ENCODE measurements at regions not wholly inside any gene's neighbourhood (a gene's known extent, or its start where the extent isn't known, plus 50 kb on each side); places are given as distances from the start of the nearest gene placed in this dataset.

DNA sequence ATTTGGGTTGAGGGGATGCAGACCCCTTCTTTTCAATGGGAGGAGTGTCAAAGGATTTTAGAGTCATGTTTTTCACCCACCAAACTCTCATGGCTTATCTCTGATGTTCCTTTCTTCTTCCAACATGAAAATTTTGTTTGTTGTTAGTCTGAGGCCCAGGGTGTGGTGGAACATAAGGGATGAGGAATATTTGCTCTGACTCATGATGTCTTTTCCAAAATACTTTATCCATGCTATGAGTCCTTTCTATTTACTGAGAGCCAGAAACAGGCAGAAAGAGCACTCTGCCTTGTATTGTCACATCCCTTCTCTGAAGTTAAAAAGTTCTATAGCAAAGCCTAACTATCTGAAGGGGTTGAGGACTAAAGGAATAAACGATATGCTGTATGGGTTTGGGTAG, 61.6 kb upstream of the GYPA start:
- no peaks in the 10 kb centered on the region for H3K4me1 ChIP-seq (ENCODE audit: control insufficient read depth, insufficient read depth, low read length)
- H3K36me3 ChIP-seq (ENCODE audit: insufficient read depth, low read length): no peaks in the 10 kb centered on the region
- no peaks in the 10 kb centered on the region for H3K9me3 ChIP-seq (replicated peaks; ENCODE audit: low read length)
- H3K27me3 ChIP-seq (ENCODE audit: control insufficient read depth, insufficient read depth, low read length): peaks cover 3% of the 10 kb centered on the region
- no peak overlapping the region for H3K4me3 ChIP-seq (ENCODE audit: low read length)
- H3K4me2 ChIP-seq (ENCODE audit: low read length): no peak overlapping the region
- H3K9ac ChIP-seq (ENCODE audit: low read depth, low read length): no peak overlapping the region

DNA sequence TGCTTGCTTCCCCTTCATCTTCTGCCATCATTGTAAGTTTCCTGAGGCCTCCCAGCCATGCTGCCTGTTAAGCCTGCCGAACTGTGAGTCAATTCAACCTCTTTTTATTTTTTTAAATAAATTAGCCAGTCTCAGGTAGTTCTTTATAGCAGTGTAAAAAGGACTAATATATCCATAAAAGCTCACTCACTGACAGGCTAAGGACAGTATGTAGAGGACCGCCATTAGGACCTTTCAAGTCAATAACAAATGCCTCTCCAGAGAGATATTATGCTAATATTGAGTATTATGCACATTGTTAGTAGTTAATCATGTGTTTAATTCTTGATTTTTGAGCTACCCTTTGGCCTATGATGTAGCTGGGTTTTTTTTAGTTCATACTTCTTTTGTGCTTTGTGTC, 62.6 kb upstream of the GYPA start:
- no peaks in the 10 kb centered on the region for H3K4me1 ChIP-seq (ENCODE audit: control insufficient read depth, insufficient read depth, low read length)
- H3K27me3 ChIP-seq (ENCODE audit: control insufficient read depth, insufficient read depth, low read length): peaks cover 4% of the 10 kb centered on the region
- H3K36me3 ChIP-seq (ENCODE audit: insufficient read depth, low read length): no peaks in the 10 kb centered on the region
- H3K4me3 ChIP-seq (ENCODE audit: low read length): no peak overlapping the region
- H3K9ac ChIP-seq (ENCODE audit: low read depth, low read length): no peak overlapping the region
- H3K4me2 ChIP-seq (ENCODE audit: low read length): no peak overlapping the region
- H3K9me3 ChIP-seq (replicated peaks; ENCODE audit: low read length): no peaks in the 10 kb centered on the region

DNA sequence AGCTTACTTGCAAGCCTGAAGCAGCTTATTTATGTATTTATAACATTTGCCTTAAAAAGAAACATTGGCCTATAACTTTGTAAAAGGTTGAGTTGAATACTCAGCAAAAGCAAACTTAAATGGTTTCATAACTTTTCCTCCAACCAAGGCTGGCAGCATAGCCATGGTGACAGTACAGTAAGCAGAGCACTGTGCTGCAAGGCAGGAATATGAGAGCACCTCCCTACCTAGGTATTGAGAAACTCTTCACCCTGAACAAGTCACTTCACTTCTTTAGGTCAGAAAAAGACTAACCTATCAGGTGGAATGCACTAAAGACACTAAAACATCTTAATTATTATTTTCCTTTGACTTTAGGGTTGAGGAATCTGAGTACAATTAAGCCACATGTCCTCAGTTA, 63.9 kb upstream of the GYPA start:
- no peaks in the 10 kb centered on the region for H3K36me3 ChIP-seq (ENCODE audit: insufficient read depth, low read length)
- H3K4me3 ChIP-seq (ENCODE audit: low read length): no peak overlapping the region
- no peak overlapping the region for H3K9ac ChIP-seq (ENCODE audit: low read depth, low read length)
- no peaks in the 10 kb centered on the region for H3K9me3 ChIP-seq (replicated peaks; ENCODE audit: low read length)
- no peak overlapping the region for H3K4me2 ChIP-seq (ENCODE audit: low read length)
- H3K27me3 ChIP-seq (ENCODE audit: control insufficient read depth, insufficient read depth, low read length): peaks cover 4% of the 10 kb centered on the region
- H3K4me1 ChIP-seq (ENCODE audit: control insufficient read depth, insufficient read depth, low read length): no peaks in the 10 kb centered on the region

DNA sequence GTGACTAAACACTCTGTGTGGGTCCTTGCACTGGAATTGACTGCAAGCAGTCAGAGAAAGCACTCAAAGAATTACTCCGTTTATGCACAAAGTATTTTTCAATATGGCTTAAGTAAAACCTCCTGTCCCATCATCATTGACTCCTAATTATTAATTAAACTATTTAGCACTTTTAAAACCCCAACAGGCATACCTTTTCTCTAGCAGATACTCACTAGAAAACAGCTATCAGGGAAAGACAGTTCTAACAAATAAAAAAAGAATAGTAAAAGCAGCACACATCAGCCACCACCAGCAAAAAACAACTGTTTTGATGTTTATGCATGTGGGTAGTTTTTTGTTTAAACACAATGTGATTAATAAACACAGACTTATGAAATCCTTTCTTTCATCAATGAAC, 66.2 kb upstream of the GYPA start:
- no peak overlapping the region for H3K4me3 ChIP-seq (ENCODE audit: low read length)
- H3K4me1 ChIP-seq (ENCODE audit: control insufficient read depth, insufficient read depth, low read length): no peaks in the 10 kb centered on the region
- H3K4me2 ChIP-seq (ENCODE audit: low read length): no peak overlapping the region
- peaks cover 4% of the 10 kb centered on the region for H3K27me3 ChIP-seq (ENCODE audit: control insufficient read depth, insufficient read depth, low read length)
- H3K9ac ChIP-seq (ENCODE audit: low read depth, low read length): no peak overlapping the region
- H3K36me3 ChIP-seq (ENCODE audit: insufficient read depth, low read length): no peaks in the 10 kb centered on the region
- H3K9me3 ChIP-seq (replicated peaks; ENCODE audit: low read length): no peaks in the 10 kb centered on the region

DNA sequence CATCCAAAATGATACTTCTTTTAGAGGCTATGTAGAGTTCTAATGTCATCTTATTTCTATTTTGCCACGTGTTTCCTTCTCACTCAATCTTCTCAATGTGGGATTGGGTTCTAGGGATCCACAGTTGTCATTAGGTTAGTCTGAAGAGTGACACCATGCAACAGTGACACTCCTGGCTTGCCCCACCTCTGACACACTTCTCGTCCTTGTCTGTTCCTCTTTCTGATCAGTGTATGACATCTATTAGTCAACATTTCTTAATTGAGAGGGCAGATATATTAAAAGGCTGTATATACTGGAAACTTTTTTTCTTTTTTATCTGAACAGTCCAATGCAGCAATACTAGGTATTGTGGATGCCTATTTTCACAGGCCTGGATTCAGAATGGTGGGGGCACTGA, 67.6 kb upstream of the GYPA start:
- no peaks in the 10 kb centered on the region for H3K36me3 ChIP-seq (ENCODE audit: insufficient read depth, low read length)
- no peaks in the 10 kb centered on the region for H3K9me3 ChIP-seq (replicated peaks; ENCODE audit: low read length)
- H3K4me3 ChIP-seq (ENCODE audit: low read length): no peak overlapping the region
- H3K27me3 ChIP-seq (ENCODE audit: control insufficient read depth, insufficient read depth, low read length): peaks cover 4% of the 10 kb centered on the region
- no peak overlapping the region for H3K4me2 ChIP-seq (ENCODE audit: low read length)
- no peak overlapping the region for H3K9ac ChIP-seq (ENCODE audit: low read depth, low read length)
- no peaks in the 10 kb centered on the region for H3K4me1 ChIP-seq (ENCODE audit: control insufficient read depth, insufficient read depth, low read length)

DNA sequence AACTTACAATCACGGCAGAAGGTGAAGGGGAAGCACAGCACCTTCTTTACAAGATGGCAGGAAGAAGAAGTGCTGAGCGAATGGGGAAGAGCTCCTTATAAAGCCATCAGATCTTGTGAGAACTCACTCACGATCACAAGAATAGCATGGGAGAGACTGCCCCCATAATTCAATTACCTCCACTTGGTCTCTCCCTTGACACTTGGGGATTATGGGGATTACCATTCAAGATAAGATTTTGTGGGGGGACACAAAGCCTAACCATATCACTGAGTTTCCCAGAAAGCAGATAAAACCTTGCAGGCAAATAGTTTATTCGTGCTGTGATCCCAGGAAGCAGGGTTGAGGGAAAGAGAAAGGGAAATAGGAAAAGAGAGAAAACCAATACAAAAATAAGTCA, 69.0 kb upstream of the GYPA start:
- Histone ChIP-seq H3K4me1 (ENCODE audit: control insufficient read depth, insufficient read depth, low read length) (no peaks in the 10 kb centered on the region), H3K4me2 (ENCODE audit: low read length) (no peak overlapping the region), H3K4me3 (ENCODE audit: low read length) (no peak overlapping the region), H3K27me3 (ENCODE audit: control insufficient read depth, insufficient read depth, low read length) (peaks cover 4% of the 10 kb centered on the region), H3K9me3 (replicated peaks; ENCODE audit: low read length) (no peaks in the 10 kb centered on the region), H3K36me3 (ENCODE audit: insufficient read depth, low read length) (no peaks in the 10 kb centered on the region), H3K9ac (ENCODE audit: low read depth, low read length) (no peak overlapping the region)

DNA sequence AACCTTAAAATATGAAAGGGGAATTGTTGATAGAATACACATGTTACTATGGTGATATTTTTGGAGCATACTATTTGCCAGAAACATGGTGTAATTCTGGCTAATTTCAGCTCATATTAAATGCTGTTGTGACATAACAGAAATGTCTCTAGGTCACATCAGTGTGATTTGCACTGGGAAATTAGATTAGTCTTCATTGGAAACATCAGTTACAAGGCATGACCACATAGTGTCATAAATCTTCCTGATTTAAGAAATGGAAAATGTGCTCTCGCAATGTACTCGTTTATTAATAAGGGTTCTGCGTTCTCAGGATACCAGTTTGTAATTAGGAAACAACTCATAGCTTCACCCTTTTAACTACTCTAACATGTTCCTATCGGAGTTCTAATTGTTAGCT, 72.9 kb upstream of the GYPA start:
- H3K4me3 ChIP-seq (ENCODE audit: low read length): no peak overlapping the region
- H3K27me3 ChIP-seq (ENCODE audit: control insufficient read depth, insufficient read depth, low read length): no peaks in the 10 kb centered on the region
- no peak overlapping the region for H3K4me2 ChIP-seq (ENCODE audit: low read length)
- no peaks in the 10 kb centered on the region for H3K36me3 ChIP-seq (ENCODE audit: insufficient read depth, low read length)
- H3K9ac ChIP-seq (ENCODE audit: low read depth, low read length): no peak overlapping the region
- no peaks in the 10 kb centered on the region for H3K9me3 ChIP-seq (replicated peaks; ENCODE audit: low read length)
- no peaks in the 10 kb centered on the region for H3K4me1 ChIP-seq (ENCODE audit: control insufficient read depth, insufficient read depth, low read length)

DNA sequence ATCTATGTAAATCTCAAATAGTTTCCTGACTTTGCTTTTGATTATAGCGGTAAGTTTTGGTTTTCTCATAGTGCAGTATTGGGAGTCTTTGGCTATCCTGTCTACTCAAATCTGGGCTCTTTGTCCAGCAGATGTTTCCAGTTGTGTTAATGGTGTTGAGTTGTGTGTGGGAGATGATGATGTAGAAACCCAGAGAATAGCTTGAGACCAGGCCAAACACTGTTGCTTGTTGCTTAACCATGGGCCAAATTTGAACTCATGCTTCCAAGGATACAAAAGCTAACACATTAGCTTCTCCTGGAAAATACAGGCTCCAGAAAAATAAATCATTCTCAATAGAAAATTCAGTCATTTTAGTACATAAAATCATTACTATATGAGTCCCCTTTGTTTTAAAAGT, 82.6 kb upstream of the GYPA start:
- Histone ChIP-seq H3K9ac (ENCODE audit: low read depth, low read length) (no peak overlapping the region), H3K4me1 (ENCODE audit: control insufficient read depth, insufficient read depth, low read length) (no peaks in the 10 kb centered on the region), H3K4me2 (ENCODE audit: low read length) (no peak overlapping the region), H3K4me3 (ENCODE audit: low read length) (no peak overlapping the region), H3K36me3 (ENCODE audit: insufficient read depth, low read length) (no peaks in the 10 kb centered on the region), H3K27me3 (ENCODE audit: control insufficient read depth, insufficient read depth, low read length) (no peaks in the 10 kb centered on the region), H3K9me3 (replicated peaks; ENCODE audit: low read length) (no peaks in the 10 kb centered on the region)

DNA sequence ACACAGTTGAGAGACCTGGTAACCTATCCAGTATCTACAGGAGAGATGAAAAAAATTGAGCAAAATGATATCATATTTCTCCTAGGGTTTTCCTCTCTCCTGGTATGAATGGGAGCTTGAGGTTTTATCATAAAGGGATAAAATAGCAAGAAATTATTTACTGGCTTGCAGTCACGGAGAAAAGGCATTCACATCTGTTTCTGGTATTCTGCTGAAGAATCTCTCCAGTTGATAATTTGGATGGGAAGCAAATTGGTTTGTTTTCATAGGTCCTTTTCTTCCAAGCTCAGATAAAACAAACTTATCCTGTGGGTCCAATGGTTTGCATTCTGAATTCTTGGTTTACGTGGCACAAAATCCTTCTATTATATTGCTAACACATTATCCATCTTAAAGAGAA, 83.1 kb upstream of the GYPA start:
- no peaks in the 10 kb centered on the region for H3K36me3 ChIP-seq (ENCODE audit: insufficient read depth, low read length)
- no peak overlapping the region for H3K4me2 ChIP-seq (ENCODE audit: low read length)

DNA sequence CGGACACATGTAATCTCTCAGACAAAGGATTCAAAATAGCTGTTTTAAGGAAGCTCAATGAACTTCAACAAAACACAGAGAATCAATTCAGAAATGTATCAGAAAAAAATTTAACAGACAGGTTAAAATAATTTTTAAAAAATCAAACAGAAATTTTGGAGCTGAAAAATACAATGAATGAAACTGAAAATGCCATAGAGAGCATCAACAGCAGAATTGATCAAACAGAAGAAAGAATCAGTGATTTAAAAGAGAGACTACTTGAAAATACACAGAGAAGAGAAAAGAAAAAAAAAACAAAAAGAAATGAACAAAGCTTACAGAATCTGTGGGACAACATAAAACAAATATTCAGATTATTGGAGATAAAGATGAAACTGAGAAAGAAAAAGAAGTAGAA, 118.8 kb upstream of the GYPA start:
- Histone ChIP-seq H3K27me3 (ENCODE audit: control insufficient read depth, insufficient read depth, low read length) (no peaks in the 10 kb centered on the region), H3K4me1 (ENCODE audit: control insufficient read depth, insufficient read depth, low read length) (no peaks in the 10 kb centered on the region), H3K4me3 (ENCODE audit: low read length) (no peak overlapping the region), H3K9me3 (replicated peaks; ENCODE audit: low read length) (no peaks in the 10 kb centered on the region), H3K4me2 (ENCODE audit: low read length) (no peak overlapping the region), H3K36me3 (ENCODE audit: insufficient read depth, low read length) (no peaks in the 10 kb centered on the region), H3K9ac (ENCODE audit: low read depth, low read length) (no peak overlapping the region)

More for the DNA sequence above, 83.1 kb upstream of the GYPA start:
- no peak overlapping the region for H3K4me3 ChIP-seq (ENCODE audit: low read length)
- no peak overlapping the region for H3K9ac ChIP-seq (ENCODE audit: low read depth, low read length)
- no peaks in the 10 kb centered on the region for H3K4me1 ChIP-seq (ENCODE audit: control insufficient read depth, insufficient read depth, low read length)
- no peaks in the 10 kb centered on the region for H3K9me3 ChIP-seq (replicated peaks; ENCODE audit: low read length)
- H3K27me3 ChIP-seq (ENCODE audit: control insufficient read depth, insufficient read depth, low read length): no peaks in the 10 kb centered on the region

DNA sequence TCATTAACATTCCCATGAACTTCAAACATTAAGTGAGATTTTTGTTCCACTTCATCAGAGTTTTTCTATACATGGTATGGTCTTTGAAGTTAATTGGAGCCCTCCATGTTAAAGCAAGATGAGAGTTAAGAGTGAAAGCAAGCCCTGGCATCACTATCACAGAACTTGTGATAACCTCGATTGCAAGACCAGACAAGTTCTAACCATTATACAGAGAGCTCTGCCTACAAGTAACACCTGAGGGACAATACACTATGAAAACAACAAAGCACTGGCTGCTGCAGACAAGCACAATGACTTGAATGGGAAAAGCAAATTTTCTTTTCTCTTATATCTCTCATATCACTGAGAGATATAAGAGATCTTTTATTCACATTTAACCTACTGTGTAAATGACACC, 126.6 kb upstream of the GYPA start:
- Histone ChIP-seq H3K4me1 (ENCODE audit: control insufficient read depth, insufficient read depth, low read length) (no peaks in the 10 kb centered on the region), H3K36me3 (ENCODE audit: insufficient read depth, low read length) (no peaks in the 10 kb centered on the region), H3K9ac (ENCODE audit: low read depth, low read length) (no peak overlapping the region), H3K4me2 (ENCODE audit: low read length) (no peak overlapping the region), H3K4me3 (ENCODE audit: low read length) (no peak overlapping the region), H3K9me3 (replicated peaks; ENCODE audit: low read length) (no peaks in the 10 kb centered on the region), H3K27me3 (ENCODE audit: control insufficient read depth, insufficient read depth, low read length) (no peaks in the 10 kb centered on the region)

DNA sequence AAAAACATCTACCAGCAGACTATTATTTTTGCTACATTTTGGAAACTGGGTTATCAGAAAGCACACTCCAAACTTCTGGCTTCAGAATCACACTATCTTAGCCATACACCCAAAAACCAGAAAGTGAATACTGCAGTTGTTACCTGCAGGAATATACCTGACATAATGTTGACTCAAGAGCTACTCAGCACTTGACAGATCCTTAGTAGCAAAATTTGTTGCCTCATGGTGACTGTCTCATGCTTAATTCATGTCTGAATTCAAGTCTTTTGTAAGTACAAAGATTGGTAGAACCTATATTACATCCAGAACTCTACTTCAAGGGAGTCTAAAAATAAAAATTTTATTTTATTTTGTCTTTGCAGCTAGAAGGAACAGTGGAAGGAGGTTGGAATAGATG, 140.2 kb upstream of the GYPA start:
- H3K4me2 ChIP-seq (ENCODE audit: low read length): no peak overlapping the region

DNA sequence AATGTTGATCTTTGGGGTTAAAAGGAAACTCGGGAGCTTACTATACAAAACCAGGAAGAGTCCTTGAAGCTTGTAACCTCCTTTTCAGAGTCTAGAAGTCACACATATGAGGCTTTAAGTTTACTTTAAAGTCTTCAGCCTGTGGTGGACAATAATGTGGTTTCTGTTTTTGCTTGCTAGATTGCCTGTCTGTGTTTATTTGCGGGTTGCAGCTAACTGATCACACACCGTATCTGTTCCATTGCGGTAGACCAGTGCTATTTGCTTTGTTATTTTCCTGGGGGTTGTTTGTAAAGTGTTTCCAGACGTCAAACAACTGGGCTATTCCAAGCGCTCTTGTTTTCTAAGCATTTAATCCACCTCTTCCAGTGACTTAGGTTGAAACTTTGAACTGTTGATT, 143.0 kb upstream of the GYPA start:
- Histone ChIP-seq H3K9me3 (replicated peaks; ENCODE audit: low read length) (no peaks in the 10 kb centered on the region), H3K27me3 (ENCODE audit: control insufficient read depth, insufficient read depth, low read length) (no peaks in the 10 kb centered on the region), H3K4me1 (ENCODE audit: control insufficient read depth, insufficient read depth, low read length) (no peaks in the 10 kb centered on the region), H3K4me2 (ENCODE audit: low read length) (no peak overlapping the region), H3K36me3 (ENCODE audit: insufficient read depth, low read length) (no peaks in the 10 kb centered on the region), H3K4me3 (ENCODE audit: low read length) (no peak overlapping the region), H3K9ac (ENCODE audit: low read depth, low read length) (no peak overlapping the region)

More for the DNA sequence above, 140.2 kb upstream of the GYPA start:
- Histone ChIP-seq H3K4me3 (ENCODE audit: low read length) (no peak overlapping the region), H3K27me3 (ENCODE audit: control insufficient read depth, insufficient read depth, low read length) (no peaks in the 10 kb centered on the region), H3K36me3 (ENCODE audit: insufficient read depth, low read length) (no peaks in the 10 kb centered on the region), H3K9ac (ENCODE audit: low read depth, low read length) (no peak overlapping the region), H3K9me3 (replicated peaks; ENCODE audit: low read length) (no peaks in the 10 kb centered on the region), H3K4me1 (ENCODE audit: control insufficient read depth, insufficient read depth, low read length) (no peaks in the 10 kb centered on the region)
